ENCODE measurements at regions not wholly inside any gene's neighbourhood (a gene's known extent, or its start where the extent isn't known, plus 50 kb on each side); places are given as distances from the start of the nearest gene placed in this dataset.
"Not testable (repeated sequence)": the region's sequence is repeated elsewhere in the genome, so short reads cannot be mapped to it uniquely, and the experiment has no call there.

DNA sequence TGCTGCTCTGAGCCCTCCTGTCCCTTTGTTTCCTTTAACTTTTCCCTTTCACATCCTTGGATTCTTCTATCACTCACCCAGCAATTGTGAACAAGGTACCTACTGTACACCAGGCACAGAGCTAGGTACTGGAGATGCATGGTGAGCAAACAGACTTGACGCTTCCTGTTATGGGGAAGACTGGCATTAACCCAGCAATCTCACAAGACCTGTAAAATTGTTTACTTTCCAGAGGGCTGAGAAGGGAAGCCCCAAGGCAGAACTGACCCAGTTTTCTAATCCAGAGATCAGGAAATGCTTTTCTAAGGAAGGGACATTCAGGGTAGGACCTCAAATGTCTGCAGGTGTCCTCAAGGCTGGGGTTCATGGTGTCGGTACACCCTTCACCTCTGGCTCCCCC lies 171.6 kb upstream of the KAZN start:
- no peaks in the 10 kb centered on the region for H3K36me3 ChIP-seq (ENCODE audit: insufficient read depth in 1 of 2, low read depth in 1 of 2)
- no peaks in the 10 kb centered on the region for H3K4me1 ChIP-seq
- TF ChIP-seq, protein P1, sequence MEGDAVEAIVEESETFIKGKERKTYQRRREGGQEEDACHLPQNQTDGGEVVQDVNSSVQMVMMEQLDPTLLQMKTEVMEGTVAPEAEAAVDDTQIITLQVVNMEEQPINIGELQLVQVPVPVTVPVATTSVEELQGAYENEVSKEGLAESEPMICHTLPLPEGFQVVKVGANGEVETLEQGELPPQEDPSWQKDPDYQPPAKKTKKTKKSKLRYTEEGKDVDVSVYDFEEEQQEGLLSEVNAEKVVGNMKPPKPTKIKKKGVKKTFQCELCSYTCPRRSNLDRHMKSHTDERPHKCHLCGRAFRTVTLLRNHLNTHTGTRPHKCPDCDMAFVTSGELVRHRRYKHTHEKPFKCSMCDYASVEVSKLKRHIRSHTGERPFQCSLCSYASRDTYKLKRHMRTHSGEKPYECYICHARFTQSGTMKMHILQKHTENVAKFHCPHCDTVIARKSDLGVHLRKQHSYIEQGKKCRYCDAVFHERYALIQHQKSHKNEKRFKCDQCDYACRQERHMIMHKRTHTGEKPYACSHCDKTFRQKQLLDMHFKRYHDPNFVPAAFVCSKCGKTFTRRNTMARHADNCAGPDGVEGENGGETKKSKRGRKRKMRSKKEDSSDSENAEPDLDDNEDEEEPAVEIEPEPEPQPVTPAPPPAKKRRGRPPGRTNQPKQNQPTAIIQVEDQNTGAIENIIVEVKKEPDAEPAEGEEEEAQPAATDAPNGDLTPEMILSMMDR (IDR thresholded peaks at IDR 0.05): no peak
- H3K27ac ChIP-seq: no peak overlapping the region
- 87 to 94% (median 91%) methylated on average over 2 of the region's 2 CpGs for WGBS, 3 donors
- no peaks in the 10 kb centered on the region for H3K9me3 ChIP-seq
- DNase-seq: no peak
- ATAC-seq: no peak
- no peak overlapping the region for H3K4me3 ChIP-seq
- intact Hi-C loops (cut with DNase I): no loop called here
- H3K27me3 ChIP-seq (ENCODE audit: insufficient read depth in 3 of 3, low read length in 2 of 3): no peaks in the 10 kb centered on the region

DNA sequence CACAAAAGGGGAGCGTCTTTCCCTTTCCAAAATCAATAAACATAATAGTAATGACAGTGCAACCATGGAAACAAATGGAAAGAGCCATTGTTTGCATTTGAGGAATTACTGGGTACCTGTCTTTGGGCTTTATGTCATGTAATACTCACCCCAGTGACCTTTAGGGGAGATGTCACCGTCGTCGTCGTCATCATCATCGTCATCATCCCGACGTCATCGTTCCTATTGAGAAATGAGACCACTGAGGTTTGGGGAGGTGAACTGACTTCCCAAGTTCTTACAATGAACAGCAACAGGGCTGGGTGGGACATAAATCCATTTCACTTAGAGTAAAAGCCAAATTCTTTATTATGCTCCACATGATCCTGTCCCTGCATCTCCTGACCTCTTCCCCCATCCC lies 168.9 kb upstream of the KAZN start:
- TF ChIP-seq, protein P1 (IDR thresholded peaks at IDR 0.05): no peak
- DNase-seq (no peak), ATAC-seq (no peak)
- H3K4me1 ChIP-seq: no peaks in the 10 kb centered on the region
- intact Hi-C loops (cut with DNase I): no loop called here
- no peaks in the 10 kb centered on the region for H3K36me3 ChIP-seq (ENCODE audit: insufficient read depth in 1 of 2, low read depth in 1 of 2)
- WGBS, 3 donors: 92 to 93% (median 93%) methylated on average over 9 of the region's 9 CpGs
- H3K27me3 ChIP-seq (ENCODE audit: insufficient read depth in 3 of 3, low read length in 2 of 3): no peaks in the 10 kb centered on the region
- H3K9me3 ChIP-seq: no peaks in the 10 kb centered on the region
- H3K27ac ChIP-seq: no peak overlapping the region
- no peak overlapping the region for H3K4me3 ChIP-seq

DNA sequence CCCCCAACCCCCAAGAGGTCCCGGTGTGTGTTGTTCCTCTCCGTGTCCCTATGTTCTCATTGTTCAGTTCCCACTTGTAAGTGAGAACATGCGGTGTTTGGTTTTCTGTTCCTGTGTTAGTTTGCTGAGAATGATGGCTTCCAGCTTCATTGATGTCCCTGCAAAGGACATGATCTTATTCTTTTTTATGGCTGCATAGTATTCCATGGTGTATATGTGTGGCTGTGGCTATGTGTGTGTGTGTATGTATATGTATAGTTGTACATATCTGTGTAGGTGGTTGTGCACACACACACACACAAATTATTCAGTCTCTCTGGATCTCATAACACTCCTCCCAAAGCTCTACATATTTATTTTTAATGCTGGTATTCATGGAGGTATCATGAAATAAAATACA lies 165.8 kb upstream of the KAZN start:
- H3K4me3 ChIP-seq; intact Hi-C loops (cut with DNase I); H3K27me3 ChIP-seq (ENCODE audit: insufficient read depth in 3 of 3, low read length in 2 of 3); DNase-seq; ATAC-seq; H3K36me3 ChIP-seq (ENCODE audit: insufficient read depth in 1 of 2, low read depth in 1 of 2); H3K4me1 ChIP-seq; H3K27ac ChIP-seq; H3K9me3 ChIP-seq: not testable (repeated sequence)
- WGBS, 3 donors: 92 to 97% (median 96%) methylated on average over 3 of the region's 3 CpGs

DNA sequence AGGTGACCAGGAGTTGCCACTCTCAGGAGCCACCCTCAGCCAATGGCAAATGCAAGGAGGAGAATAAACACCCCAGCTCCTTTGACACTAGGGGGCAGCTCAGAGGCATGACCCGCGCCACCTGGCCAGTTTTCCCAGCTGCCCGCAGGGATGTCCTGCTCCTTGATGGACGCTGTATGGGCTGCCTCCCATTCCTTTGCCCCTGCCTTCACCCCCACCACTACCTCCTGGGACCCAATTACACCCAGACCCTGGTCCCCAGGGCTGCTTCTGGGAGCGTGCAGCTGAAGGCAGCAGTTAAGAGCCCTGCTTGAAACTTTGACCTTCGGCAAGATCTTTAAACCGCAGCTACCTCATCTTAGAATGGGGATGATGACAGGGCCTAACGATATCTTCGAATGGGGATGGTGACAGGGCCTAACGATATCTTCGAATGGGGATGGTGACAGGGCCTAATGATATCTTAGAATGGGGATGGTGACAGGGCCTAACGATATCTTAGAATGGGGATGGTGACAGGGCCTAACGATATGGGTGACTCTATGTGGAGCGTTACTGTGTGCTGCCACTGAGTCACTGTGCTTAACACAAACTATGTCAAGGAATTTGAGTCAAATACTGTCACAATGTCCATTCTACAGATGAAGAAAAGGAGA lies 163.0 kb upstream of the KAZN start:
- H3K4me3 ChIP-seq: no peak overlapping the region
- H3K36me3 ChIP-seq (ENCODE audit: insufficient read depth in 1 of 2, low read depth in 1 of 2): no peaks in the 10 kb centered on the region
- TF ChIP-seq, protein P1 (IDR thresholded peaks at IDR 0.05): no peak
- ATAC-seq (no peak), DNase-seq (no peak)
- H3K4me1 ChIP-seq: no peaks in the 10 kb centered on the region
- H3K27me3 ChIP-seq (ENCODE audit: insufficient read depth in 3 of 3, low read length in 2 of 3): no peaks in the 10 kb centered on the region
- WGBS, 3 donors: 89 to 93% (median 92%) methylated on average over 14 of the region's 14 CpGs
- intact Hi-C loops (cut with DNase I): no loop called here
- H3K9me3 ChIP-seq: no peaks in the 10 kb centered on the region
- H3K27ac ChIP-seq: no peak overlapping the region

DNA sequence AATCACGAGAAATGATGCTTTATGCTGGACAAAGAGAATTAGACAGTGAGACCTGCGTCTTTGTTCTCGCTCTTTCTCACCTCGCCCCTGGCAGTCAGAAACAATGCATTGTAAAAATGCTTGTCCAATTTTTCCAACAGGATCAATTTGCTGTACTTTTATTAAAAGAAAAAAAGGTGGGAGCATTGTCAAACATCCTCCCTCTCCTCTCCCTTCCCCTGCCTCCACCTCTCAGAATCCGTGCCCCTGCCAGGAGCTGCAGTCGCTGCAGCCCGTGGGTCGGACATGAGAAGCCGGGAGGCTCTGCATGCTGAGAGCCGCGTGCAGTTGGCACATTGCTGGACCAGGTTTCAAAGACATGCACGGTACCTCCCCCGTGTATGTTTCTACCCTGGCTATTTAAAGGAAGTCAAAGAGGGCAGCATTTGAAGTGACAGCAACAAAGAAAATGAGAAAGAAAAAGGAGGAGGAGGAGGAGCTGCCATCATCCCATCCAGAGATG lies 161.0 kb upstream of the KAZN start:
- TF ChIP-seq, protein P1 (IDR thresholded peaks at IDR 0.05): no peak
- no peaks in the 10 kb centered on the region for H3K27me3 ChIP-seq (ENCODE audit: insufficient read depth in 3 of 3, low read length in 2 of 3)
- 58 to 63% (median 60%) methylated on average over 13 of the region's 13 CpGs for WGBS, 3 donors
- no peaks in the 10 kb centered on the region for H3K4me1 ChIP-seq
- no peak overlapping the region for H3K27ac ChIP-seq
- intact Hi-C loops (cut with DNase I): no loop called here
- ATAC-seq (no peak), DNase-seq (no peak)
- no peaks in the 10 kb centered on the region for H3K9me3 ChIP-seq
- no peak overlapping the region for H3K4me3 ChIP-seq
- H3K36me3 ChIP-seq (ENCODE audit: insufficient read depth in 1 of 2, low read depth in 1 of 2): no peaks in the 10 kb centered on the region

All from psoas muscle (tissue), 7 donors.